ENCODE measurements at regions not wholly inside any gene's neighbourhood (a gene's known extent, or its start where the extent isn't known, plus 50 kb on each side); places are given as distances from the start of the nearest gene placed in this dataset.
"Not testable (repeated sequence)": the region's sequence is repeated elsewhere in the genome, so short reads cannot be mapped to it uniquely, and the experiment has no call there.

DNA sequence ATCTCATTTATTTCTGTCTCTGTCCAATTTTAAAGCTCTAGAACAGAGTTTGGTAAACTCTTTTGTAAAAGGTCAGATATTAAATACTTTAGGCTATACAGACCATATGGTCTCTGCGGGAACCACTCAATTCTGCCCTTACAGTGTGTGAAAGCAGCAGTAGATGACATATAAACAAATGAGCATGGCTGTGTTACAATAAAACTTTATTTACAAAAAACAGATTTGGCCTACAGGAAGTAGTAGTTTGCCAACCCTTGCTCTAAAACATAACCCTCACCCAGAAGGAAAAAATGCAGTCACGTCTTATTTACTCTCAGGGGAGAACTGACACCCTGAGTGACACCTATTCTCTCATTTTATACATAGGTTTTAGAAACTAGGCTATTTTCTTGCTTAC is 220.4 kb downstream of the DEPDC1B start:
- ATAC-seq (ENCODE audit: low FRiP score) (no peak), DNase-seq (ENCODE audit: low spot score) (no peak)
- TF ChIP-seq, protein P1, sequence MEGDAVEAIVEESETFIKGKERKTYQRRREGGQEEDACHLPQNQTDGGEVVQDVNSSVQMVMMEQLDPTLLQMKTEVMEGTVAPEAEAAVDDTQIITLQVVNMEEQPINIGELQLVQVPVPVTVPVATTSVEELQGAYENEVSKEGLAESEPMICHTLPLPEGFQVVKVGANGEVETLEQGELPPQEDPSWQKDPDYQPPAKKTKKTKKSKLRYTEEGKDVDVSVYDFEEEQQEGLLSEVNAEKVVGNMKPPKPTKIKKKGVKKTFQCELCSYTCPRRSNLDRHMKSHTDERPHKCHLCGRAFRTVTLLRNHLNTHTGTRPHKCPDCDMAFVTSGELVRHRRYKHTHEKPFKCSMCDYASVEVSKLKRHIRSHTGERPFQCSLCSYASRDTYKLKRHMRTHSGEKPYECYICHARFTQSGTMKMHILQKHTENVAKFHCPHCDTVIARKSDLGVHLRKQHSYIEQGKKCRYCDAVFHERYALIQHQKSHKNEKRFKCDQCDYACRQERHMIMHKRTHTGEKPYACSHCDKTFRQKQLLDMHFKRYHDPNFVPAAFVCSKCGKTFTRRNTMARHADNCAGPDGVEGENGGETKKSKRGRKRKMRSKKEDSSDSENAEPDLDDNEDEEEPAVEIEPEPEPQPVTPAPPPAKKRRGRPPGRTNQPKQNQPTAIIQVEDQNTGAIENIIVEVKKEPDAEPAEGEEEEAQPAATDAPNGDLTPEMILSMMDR (IDR thresholded peaks at IDR 0.05), result no peak

DNA sequence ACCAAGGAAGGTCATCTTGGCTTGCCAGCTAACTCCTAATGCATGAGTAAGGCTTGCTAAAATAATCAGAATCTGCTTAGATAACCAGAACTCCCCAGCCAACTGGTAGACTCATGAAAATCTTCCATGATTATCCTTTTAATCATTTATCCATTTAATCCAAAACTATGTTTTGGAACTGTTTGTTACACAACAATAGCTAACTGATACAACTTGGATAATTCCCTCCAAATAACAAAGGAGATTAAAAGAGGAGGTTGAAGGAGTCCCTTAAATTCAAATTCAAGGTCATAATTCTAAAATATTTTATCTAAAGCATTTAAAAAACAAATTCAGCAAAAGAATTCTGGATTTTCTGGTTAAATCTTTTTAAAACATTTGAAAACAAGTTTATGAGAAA is 222.1 kb downstream of the DEPDC1B start:
- TF ChIP-seq, protein P1 (IDR thresholded peaks at IDR 0.05), result no peak
- DNase-seq (ENCODE audit: low spot score) (no peak), ATAC-seq (ENCODE audit: low FRiP score) (no peak)

DNA sequence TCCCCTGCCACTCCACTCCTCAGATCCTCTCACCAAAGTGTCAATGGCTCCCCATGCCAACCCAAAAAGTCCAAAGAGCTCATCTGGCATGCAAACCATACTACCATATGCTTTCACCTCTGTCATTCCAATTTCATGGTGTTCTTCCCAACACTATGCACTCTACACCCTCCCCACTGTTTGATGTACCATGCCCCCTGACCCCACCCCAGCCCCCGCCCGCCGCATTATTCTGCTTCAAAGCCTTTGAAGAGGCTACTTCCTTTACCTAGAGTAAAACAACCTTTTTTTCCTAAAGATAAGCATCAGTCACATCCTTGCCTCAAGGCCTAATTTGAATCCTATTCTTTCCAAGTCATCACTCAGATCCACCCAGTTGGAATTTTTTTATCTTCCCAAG is 226.3 kb downstream of the DEPDC1B start:
- DNase-seq (ENCODE audit: low spot score) (no peak), ATAC-seq (ENCODE audit: low FRiP score) (no peak)
- TF ChIP-seq, protein P1 (IDR thresholded peaks at IDR 0.05), result no peak

DNA sequence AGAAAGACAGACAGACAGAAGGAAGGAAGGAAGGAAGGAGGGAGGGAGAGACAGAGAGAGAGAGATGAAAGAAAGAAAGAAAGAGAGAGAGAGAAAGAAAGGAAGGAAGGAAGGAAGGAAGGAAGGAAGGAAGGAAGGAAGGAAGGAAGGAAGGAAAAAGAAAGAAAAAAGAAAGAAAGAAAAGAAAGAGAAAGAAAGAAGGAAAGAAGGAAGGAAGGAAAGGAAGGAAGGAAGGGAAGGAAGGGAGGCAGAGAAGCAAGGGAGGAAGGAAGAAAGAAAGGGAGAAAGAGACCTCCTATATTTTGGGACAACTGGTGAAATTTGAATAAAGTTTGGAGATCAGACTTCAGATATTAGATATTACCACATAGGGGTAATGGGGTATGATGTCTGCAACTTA is 226.9 kb downstream of the DEPDC1B start:
- ATAC-seq (ENCODE audit: low FRiP score); DNase-seq (ENCODE audit: low spot score): not testable (repeated sequence)

DNA sequence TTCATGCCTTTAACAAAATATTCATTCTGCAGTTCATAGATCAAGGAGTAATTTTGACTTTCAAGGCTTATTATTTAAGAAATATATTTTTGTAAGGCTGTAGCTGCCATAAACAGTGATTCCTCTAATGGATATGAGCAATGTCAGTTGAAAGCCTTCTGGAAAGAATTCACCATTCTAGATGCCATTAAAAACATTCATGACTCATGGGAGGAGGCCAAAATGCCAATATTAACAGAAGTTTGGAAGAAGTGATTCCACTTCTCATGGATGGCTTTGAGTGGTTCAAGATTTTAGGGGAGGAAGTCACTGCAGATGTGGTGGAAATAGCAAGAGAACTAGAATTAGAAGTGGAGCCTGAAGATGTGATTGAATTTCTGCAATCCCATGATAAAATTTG is 229.1 kb downstream of the DEPDC1B start:
- TF ChIP-seq, protein P1 (IDR thresholded peaks at IDR 0.05), result no peak
- ATAC-seq (ENCODE audit: low FRiP score) (no peak), DNase-seq (ENCODE audit: low spot score) (no peak)

DNA sequence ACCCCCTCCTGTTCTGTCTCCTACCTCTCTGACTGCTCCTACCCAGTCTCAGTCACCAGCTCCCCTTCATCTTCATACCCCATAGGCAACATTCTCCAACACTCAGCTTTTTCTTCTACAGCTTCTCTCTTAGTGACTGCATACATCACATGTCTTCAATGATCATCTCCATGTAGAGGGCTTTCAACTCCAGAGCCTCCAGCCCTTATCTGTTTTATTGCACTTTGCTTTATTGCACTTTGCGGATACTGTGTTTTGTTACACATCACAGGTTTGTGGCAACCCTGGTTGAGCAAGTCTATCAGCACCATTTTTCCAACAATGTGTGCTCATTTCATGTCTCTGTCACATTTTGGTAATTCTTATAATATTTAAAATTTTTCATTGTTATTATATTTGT is 230.7 kb downstream of the DEPDC1B start:
- no peak for DNase-seq (ENCODE audit: low spot score)
- TF ChIP-seq, protein P1 (IDR thresholded peaks at IDR 0.05), result no peak
- no peak for ATAC-seq (ENCODE audit: low FRiP score)

DNA sequence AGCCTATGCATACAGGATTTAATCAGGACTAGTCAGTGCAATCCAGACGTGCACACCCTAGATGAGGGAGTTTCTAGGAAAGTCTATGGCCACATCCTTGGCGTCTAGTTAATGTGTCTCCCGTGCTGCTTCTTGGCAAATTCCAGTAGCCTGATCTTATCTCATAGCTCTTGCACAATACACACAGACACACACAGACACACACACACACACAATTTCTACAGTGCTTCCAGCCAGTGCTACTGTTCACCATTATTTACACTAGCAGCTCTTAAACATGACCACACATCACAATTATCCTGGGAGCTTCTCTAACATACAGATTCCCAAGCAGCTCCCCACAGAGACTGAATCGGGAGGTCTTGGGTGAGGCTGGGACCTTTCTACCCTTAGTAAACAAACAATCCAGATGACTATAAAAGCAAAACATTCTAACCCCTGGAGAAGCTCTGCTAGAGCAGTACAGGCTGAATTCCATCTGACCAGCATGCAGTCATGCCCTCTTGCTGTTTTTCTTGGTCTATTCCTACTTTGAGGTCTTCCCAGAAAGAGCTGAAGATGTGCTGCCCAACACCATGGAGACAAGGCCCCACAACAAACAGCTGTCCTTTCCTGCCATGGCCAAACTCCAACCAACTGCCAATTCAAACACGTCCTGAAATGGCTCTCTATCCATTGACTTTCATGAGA is 236.6 kb downstream of the DEPDC1B start:
- TF ChIP-seq, protein P1 (IDR thresholded peaks at IDR 0.05), result no peak
- no peak for DNase-seq (ENCODE audit: low spot score)
- ATAC-seq (ENCODE audit: low FRiP score), result no peak

Measured in omental fat pad (tissue), 3 donors.